HEK293T (cell line): ENCODE measurements at regions not wholly inside any gene's neighbourhood (a gene's known extent, or its start where the extent isn't known, plus 50 kb on each side); places are given as distances from the start of the nearest gene placed in this dataset.

Source experiments
- ARNT ChIP-seq: fragments of 450-650 bp; IDR thresholded peaks from 2 replicates; pipeline ENCODE4 v1.6.1; 2017; ENCODE audit warnings: mild to moderate bottlenecking
- BHLHE40 ChIP-seq: fragments of 450-650 bp; IDR thresholded peaks from 2 replicates; pipeline ENCODE4 v1.6.1; 2016; ENCODE audit warnings: mild to moderate bottlenecking, moderate library complexity, borderline replicate concordance
- ELF4 ChIP-seq: fragments of 450-650 bp; IDR thresholded peaks from 2 replicates; pipeline ENCODE4 v1.6.1; 2017; ENCODE audit warnings: antibody characterized with exemption
- FOXA1 ChIP-seq: fragments of 450-650 bp; IDR thresholded peaks from 2 replicates; pipeline ENCODE4 v1.6.1; 2016; ENCODE audit warnings: mild to moderate bottlenecking
- HDGF ChIP-seq: fragments of 450-650 bp; IDR thresholded peaks from 2 replicates; pipeline ENCODE4 v1.6.1; 2017; ENCODE audit warnings: antibody characterized with exemption, borderline replicate concordance
- NFRKB ChIP-seq: fragments of 450-650 bp; IDR thresholded peaks from 2 replicates; pipeline ENCODE4 v1.6.1; 2016; ENCODE audit warnings: mild to moderate bottlenecking, moderate library complexity
- SP1 ChIP-seq: fragments of 450-650 bp; IDR thresholded peaks from 2 replicates; pipeline ENCODE4 v1.6.1; 2017

GRCh38 chr12:81872400-81872799 lies 113.2 kb upstream of the PPFIA2 start:
- TF ChIP-seq HDGF = no peak
- TF ChIP-seq BHLHE40 = no peak
- TF ChIP-seq FOXA1 = no peak
- no peak for TF ChIP-seq NFRKB
- TF ChIP-seq ELF4 = no peak
- TF ChIP-seq SP1 = no peak
- TF ChIP-seq ARNT = no peak
